Right lobe of liver (tissue), 6 donors: ENCODE measurements at regions not wholly inside any gene's neighbourhood (a gene's known extent, or its start where the extent isn't known, plus 50 kb on each side); places are given as distances from the start of the nearest gene placed in this dataset.

Experiments
- ATAC-seq, 4 donors: fragments of 200-7000 bp; cut with Tn5 transposase; one replicate each; pipeline ENCODE4 v1.9.1; 2020; ENCODE audit warnings: mild to moderate bottlenecking in 4 of 4, moderate library complexity in 4 of 4
- DNase-seq, 3 donors: peaks; one replicate each; pipeline ENCODE4 v3.0.0-alpha.2; 2020
- H3K27ac ChIP-seq, 3 donors: fragments of 200-600 bp; one replicate each; pipeline ENCODE4 v1.8.0; 2022
- H3K27me3 ChIP-seq, 2 donors: fragments of 200-600 bp; one replicate each; pipeline ENCODE4 v1.8.0; 2022
- H3K36me3 ChIP-seq, 4 donors: fragments of 200-600 bp; sonication (generic) in 1 of 4; one replicate each; pipeline versions ENCODE4 v1.5.1 to v1.8.0; 2017 to 2022; ENCODE audit warnings: control low read depth in 1 of 4
- H3K4me1 ChIP-seq, 4 donors: fragments of 200-600 bp; sonication (generic) in 1 of 4; one replicate each; pipeline versions ENCODE4 v1.5.1 to v1.8.0; 2017 to 2022; ENCODE audit warnings: control low read depth in 1 of 4
- H3K4me3 ChIP-seq, 3 donors: fragments of 200-600 bp; one replicate each; pipeline ENCODE4 v1.8.0; 2022
- H3K9me3 ChIP-seq, 4 donors: fragments of 200-600 bp; sonication (generic) in 1 of 4; one replicate each; pipeline versions ENCODE4 v1.5.1 to v1.8.0; 2017 to 2022; ENCODE audit warnings: control low read depth in 1 of 4
- CTCF ChIP-seq, 4 donors: fragments of 200-600 bp in 3 of 4; fragments of 450-650 bp in 1 of 4; IDR thresholded peaks; one replicate each; pipeline versions ENCODE4 v1.5.1 to v1.8.0; 2016 to 2022; ENCODE audit warnings: antibody characterized with exemption in 4 of 4, mild to moderate bottlenecking in 2 of 4
- POLR2A ChIP-seq: fragments of 450-650 bp; IDR thresholded peaks from one replicate; pipeline ENCODE4 v1.6.1; 2017; ENCODE audit warnings: antibody characterized with exemption, mild to moderate bottlenecking
- WGBS: methylation state at CpG from one replicate; pipeline ENCODE4 v1.1.6; 2018; ENCODE audit warnings: low coverage, low lambda C conversion rate; ENCODE audit not compliant: insufficient coverage; ENCODE audit errors: missing lambda C conversion rate; 5-methylcytosine and 5-hydroxymethylcytosine counted together
- intact Hi-C, 2 donors: fragments of 100-400 bp; cut with DNase I; formaldehyde crosslinking; loops; one replicate each; pipeline versions ENCODE4 v1.11.2 to v1.14.1; 2022
- donor health status: DM: no; HTN: yes; CAD: no.
- donor health status: DM: no; HTN: no; CAD: no.
- donor health status: DM: no; HTN: no; CAD: no.
- donor health status: DM: no; HTN: yes; CAD: no.
- donor health status: DM: no; HTN: yes; CAD: no.

GRCh38 chr6:65935412-65935811 lies 228.4 kb upstream of the EYS start:
- 43% methylated on average over 1 of the region's 1 CpG for WGBS
- Histone ChIP-seq H3K27me3 (no peaks in the 10 kb centered on the region), H3K36me3 (no peaks in the 10 kb centered on the region), H3K27ac (no peak overlapping the region), H3K4me3 (no peak overlapping the region), H3K4me1 (no peaks in the 10 kb centered on the region), H3K9me3 (no peaks in the 10 kb centered on the region)
- intact Hi-C loops, result no loop called here
- DNase-seq (no peak), ATAC-seq (no peak)
- no peak for TF ChIP-seq POLR2A
- TF ChIP-seq CTCF (IDR thresholded peaks at IDR 0.05), result no peak

GRCh38 chr6:65933390-65933789 lies 226.4 kb upstream of the EYS start:
- TF ChIP-seq CTCF (IDR thresholded peaks at IDR 0.05) (no peak), POLR2A (no peak)
- H3K4me1 ChIP-seq, result no peaks in the 10 kb centered on the region
- no peaks in the 10 kb centered on the region for H3K27me3 ChIP-seq
- H3K27ac ChIP-seq, result no peak overlapping the region
- DNase-seq, result no peak
- WGBS, result 38% methylated on average over 1 of the region's 1 CpG
- ATAC-seq, result no peak
- H3K4me3 ChIP-seq, result no peak overlapping the region
- intact Hi-C loops, result no loop called here
- no peaks in the 10 kb centered on the region for H3K9me3 ChIP-seq
- H3K36me3 ChIP-seq, result no peaks in the 10 kb centered on the region

- no peaks in the 10 kb centered on the region for H3K4me1 ChIP-seq
- no peaks in the 10 kb centered on the region for H3K36me3 ChIP-seq
- ATAC-seq (no peak), DNase-seq (no peak)
- intact Hi-C loops, result no loop called here
- TF ChIP-seq CTCF (IDR thresholded peaks at IDR 0.05), result no peak
- no peak for TF ChIP-seq POLR2A
- WGBS, result 86% methylated on average over 13 of the region's 13 CpGs
- H3K9me3 ChIP-seq, result no peaks in the 10 kb centered on the region
- H3K27ac ChIP-seq, result no peak overlapping the region
- no peak overlapping the region for H3K4me3 ChIP-seq
- H3K27me3 ChIP-seq, result no peaks in the 10 kb centered on the region
These were observed 220.1 kb upstream of the EYS start for GRCh38 chr6:65927141-65927540.

- Histone ChIP-seq H3K9me3 (no peaks in the 10 kb centered on the region), H3K27me3 (no peaks in the 10 kb centered on the region), H3K27ac (no peak overlapping the region), H3K4me1 (no peaks in the 10 kb centered on the region), H3K4me3 (no peak overlapping the region), H3K36me3 (no peaks in the 10 kb centered on the region)
- ATAC-seq (no peak), DNase-seq (no peak)
- no peak for TF ChIP-seq CTCF (IDR thresholded peaks at IDR 0.05)
- TF ChIP-seq POLR2A, result no peak
- intact Hi-C loops, result no loop called here
- 51% methylated on average over 2 of the region's 2 CpGs for WGBS
These were observed 217.4 kb upstream of the EYS start for GRCh38 chr6:65924411-65924810.

- no peak overlapping the region for H3K4me3 ChIP-seq
- H3K27me3 ChIP-seq, result no peaks in the 10 kb centered on the region
- ATAC-seq (no peak), DNase-seq (no peak)
- no peak for TF ChIP-seq CTCF (IDR thresholded peaks at IDR 0.05)
- intact Hi-C loops, result no loop called here
- no peaks in the 10 kb centered on the region for H3K36me3 ChIP-seq
- no peaks in the 10 kb centered on the region for H3K9me3 ChIP-seq
- H3K4me1 ChIP-seq, result no peaks in the 10 kb centered on the region
- no peak overlapping the region for H3K27ac ChIP-seq
These were observed 215.0 kb upstream of the EYS start for GRCh38 chr6:65922049-65922448.
